Retina (tissue), 1 donor: ENCODE measurements at regions not wholly inside any gene's neighbourhood (a gene's known extent, or its start where the extent isn't known, plus 50 kb on each side); places are given as distances from the start of the nearest gene placed in this dataset.
A peak's percentile ranks its signal among the peaks of the same experiment; 100 is the strongest.
"Not testable (repeated sequence)": the region's sequence is repeated elsewhere in the genome, so short reads cannot be mapped to it uniquely, and the experiment has no call there.

Experiments used
- DNase-seq: peaks from one replicate; pipeline ENCODE4 v3.0.0-alpha.2; 2016

DNA sequence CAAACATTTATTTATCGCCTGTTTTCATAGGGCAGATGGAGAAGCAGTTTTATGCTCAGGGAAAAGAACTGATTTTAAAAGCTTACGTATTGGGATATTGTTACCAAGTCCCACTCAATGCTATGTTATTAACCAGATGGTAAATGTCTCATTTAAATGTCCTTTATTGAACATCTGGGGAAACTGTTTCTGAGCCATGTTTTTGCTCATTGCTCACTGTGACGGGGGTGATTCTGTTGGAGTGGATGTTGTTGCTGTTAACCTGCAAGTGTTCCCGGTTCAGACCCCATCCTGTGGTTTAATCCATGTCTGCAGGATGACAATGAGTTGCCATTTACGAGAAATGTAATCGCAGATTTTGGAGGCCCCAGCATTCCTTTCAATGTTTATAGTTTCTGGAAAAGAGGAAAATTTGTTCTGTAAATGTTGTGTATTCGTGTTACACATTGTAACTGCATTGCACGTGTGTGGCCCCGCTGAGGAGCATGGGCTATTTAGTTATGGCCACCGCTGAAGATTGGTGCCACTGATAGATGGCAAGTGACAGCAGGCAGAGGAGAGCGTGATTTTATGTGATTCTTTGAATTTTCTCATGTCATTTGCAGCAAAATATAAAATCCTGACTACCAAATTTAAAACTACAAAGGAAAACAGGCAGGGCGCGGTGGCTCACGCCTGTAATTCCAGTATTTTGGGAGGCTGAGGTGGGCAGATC lies 174.8 kb upstream of the COPS8 start:
- no peak for DNase-seq

DNA sequence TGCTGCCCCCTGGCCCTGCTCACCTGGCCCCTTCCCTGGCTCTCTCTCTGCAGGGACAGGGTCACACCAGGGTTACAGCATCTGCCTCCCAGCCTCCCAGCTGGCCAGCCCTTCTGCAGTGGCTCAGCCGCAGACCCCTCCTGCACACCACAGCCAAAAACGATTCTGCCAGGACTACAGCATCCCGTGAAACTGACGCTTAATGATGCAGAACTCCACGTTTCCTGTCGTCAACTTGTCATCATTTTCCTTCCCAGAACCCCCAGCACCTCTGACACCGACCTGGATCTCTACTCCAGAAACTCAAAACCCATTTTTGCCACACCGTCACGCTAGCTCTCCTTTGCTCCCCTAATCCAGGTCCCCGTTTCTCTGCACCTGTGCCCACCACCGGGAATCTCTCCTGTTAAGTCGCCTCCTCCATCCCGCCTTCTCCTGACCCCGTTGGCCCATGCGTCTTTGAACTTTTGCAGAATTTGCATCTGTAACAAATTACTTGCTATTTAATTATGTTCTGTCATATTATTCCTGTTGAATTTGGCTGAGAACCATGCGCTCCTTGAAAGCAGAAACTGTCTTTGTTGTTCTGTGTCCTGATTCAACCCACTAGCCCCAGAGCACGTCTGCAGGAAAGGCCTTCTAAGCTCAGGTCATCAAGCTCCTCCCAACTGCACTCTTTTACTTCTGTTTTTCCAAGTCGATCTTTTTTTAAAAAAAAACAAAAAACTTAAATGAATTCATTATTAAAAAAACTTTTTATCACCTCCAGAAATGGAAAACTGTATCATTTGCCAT lies 173.2 kb upstream of the COPS8 start:
- no peak for DNase-seq

DNA sequence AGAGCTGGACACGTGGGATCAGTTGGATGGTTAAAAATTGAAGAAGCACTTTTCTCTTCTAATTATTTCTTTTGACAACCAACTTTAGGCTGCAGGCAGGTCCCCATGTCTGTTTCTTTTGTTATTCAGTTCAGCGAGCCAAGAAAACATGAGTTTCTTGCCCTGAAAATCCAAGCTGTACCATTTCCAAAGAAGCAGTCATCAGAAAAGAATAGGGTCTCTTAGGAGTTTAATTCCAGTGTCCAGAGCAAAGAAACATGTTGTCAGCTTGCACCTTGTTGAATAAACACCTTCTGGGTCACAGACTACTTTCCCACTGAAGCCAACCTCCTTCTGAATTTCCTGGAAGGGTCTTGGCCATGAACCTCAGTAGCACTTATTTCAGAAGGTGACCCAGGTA lies 170.5 kb upstream of the COPS8 start:
- DNase-seq: no peak

DNA sequence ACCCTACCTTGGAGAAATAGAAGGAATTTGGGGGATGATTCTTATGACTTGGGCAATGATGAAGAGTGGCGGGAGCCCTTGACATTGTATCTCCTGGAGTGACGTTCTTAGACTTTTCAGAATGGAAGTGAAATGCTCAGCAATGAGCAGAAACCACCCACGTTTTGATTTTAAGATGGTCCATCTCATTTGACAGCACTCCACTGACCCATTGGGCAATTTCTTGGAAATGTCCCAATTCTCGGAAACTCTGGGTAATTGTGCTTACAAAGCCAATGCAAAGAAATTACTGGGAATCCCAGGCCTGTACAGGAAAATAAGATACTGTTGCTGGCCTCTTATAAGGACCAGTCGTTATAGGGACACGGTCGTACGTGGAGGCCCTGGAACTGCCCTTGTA lies 170.0 kb upstream of the COPS8 start:
- no peak for DNase-seq

DNA sequence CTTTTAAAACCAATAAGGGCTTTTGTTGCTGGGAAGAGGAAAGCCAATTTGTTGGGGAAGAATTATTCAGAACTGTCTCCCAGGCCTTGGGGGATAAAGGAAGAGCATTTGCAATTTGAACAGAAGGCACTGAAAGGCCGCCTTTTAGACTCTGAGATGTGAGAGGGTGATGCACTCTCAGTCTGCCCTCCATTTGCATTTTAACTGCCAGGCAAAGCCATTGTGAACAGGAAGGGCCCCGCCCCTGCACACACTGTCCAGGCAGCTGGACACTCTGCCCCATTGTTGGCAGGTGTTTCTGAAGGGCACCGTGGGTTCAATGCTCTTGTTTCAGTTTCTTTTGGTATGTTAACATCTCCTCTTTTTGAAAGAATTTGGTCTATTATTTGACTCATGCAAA lies 169.5 kb upstream of the COPS8 start:
- no peak for DNase-seq

DNA sequence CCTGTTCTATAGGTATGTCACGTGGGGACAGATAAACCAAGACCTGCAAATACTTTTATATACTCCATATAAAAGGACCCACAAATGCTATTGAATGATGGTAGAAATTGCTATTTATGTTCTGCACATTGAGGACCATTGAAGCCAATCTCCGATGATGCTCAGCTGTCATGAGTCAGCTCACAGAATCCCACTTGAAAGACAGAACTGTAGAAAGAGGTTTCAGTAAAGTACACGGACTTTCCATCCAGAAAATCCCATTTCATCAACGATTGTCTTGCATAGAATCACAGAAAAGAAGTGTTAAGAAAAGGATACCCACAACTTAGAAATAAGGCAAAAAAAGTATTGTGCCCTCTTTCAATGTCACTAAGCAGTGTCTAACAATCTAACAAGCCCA lies 169.0 kb upstream of the COPS8 start:
- no peak for DNase-seq

DNA sequence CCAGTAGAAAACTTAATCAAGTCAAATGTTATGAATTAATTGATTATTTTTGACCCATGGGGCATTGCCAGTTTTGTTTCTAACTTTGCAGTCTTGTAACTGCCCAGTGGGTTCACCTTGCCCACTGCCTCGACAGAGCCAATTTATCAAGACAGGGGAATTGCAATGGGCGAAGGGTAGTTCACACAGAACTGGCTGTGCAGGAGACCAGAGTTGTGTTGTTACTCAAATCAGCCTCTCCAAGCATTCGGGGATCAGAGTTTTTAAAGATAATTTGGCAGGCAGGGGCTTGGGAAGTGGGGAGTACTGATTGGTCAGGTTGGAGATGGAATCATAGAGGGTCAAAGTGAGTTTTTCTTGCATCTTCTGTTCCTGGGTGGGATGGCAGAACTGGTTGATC lies 168.5 kb upstream of the COPS8 start:
- no peak for DNase-seq

DNA sequence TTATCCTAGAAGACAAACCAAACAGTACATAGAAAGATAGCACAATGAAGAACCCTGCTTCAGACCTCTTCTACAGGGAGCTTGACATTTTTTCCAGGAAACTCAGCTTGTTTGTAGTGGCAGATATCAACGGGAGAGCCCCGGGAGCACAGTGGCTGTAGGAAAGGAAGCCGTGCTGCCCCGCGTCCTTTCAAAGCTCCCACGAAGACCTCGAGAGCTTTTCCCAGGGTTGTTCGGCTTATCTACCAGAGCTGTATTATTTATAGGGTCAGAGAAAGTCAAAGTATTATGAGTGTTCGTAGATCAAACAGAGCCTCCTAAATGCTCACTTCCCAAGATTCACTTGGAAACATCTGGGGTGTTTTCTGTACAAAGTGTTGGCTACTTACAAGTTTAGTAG lies 167.1 kb upstream of the COPS8 start:
- no peak for DNase-seq

DNA sequence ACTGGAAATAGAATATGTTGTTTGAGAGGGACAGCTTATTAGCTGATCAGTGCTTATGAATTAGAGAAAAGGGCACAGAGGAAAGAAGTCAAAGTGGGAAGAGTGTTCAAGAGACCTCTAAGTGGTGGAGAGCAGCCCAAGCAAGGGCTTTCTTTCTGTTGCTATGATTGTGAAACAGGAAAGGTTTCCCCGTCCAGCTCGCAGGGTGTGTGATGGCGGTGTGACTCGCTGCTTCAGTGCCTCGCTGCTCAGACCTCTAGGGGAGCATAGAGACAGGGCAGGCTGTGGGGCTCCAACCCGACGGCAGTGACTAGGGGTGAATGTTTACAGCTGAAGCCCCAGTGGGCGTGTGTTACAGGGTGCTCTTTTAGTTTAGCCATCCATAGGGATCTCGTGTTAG lies 166.5 kb upstream of the COPS8 start:
- DNase-seq: no peak

DNA sequence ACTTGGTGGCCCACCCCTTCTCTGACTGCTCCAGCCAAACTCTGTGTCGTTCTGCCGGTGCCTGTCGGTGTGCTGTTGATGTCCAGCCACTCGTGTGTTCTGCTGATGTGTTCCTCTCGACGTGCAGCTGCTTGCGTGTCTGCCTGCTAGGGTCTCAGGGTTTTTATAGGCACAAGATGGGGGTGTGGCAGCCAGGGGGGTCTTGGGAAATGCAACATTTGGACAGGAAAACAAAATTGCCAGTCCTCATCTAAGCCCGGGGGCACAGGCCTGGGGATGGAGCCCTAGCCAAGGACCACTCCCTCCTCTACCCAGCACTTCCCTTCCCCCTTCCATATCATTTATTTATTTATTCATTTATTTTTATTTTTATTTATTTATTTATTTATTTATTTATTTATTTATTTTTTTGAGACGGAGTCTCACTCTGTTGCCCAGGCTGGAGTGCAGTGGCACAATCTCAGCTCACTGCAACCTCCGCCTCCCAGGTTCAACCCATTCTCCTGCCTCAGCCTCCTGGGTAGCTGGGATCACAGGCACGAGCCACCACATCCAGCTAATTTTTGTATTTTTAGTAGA lies 165.8 kb upstream of the COPS8 start:
- not testable (repeated sequence) for DNase-seq

DNA sequence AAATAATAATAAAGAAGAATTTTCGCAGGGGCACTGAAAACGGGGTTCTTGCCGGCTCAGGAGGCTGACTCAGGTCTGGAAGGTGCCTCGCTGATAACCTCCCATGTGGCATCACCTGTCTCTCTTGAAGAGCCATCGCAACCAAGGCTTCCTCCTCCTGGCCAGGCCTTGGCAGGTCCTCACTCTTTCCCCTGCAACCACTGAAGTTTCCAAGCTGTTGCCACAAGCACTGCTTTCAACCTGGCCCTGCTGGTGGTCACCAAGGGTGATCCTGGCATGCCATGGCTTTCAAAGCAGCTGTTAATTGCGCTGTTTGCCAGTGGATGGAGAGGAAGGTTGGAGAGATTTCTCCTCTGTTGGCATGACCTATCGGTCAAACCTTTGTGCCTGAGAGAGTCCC lies 163.6 kb upstream of the COPS8 start:
- DNase-seq: no peak

DNA sequence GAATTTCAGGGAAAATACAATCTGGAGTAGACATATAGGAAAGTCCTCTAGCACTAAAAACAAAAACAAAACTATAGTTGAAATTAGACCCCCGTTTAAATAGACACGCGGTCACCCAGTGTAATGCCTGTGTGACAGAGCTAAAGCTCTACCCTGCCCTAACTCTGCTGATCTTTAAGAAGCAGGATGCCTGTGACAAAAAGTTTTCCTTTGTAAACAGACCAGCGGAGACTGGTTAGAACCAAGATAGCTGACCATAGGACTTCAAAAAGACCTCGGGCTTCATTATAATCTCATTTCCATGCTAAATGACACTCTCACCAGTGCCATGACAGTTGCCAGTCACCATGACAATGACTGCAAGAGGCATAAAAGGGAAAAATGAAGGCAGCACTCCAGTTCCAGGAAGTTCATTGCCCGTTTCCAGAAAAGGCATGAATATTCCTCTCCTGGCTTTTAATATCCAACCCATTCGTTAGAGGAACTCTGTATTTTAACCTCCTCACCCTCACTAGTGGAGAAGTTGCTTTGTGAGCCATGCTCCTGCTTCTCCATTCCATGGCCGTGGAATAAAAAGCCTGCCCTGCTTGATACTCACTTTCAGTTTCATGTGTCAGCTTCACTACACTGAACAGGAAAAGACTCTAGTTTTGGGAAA lies 157.2 kb upstream of the COPS8 start:
- no peak for DNase-seq

DNA sequence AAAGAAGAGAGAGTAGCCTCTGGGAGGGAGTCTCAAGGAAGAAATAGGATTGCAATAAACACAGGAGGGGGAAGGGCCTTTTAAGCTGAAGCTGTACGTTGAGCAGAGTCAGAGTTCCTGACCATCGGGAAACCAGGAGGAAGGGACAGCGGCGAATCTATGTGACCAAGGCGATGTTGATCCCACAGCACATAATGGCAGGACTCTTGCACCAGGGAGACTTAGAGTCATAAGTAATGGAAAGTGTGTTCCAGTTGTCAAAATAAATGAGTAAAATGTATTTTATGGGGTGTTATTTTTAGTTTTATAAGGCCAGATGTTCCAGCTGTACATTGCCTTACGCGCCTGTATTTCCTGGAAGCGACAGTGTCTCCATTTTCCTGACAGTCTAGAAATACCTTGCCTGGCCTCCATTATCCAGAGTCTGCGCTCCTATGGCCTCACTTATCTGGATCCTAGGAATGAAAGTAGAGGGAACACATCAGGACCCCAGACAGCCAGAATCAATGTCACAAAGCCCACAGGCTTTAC lies 152.8 kb upstream of the COPS8 start:
- DNase-seq: no peak

DNA sequence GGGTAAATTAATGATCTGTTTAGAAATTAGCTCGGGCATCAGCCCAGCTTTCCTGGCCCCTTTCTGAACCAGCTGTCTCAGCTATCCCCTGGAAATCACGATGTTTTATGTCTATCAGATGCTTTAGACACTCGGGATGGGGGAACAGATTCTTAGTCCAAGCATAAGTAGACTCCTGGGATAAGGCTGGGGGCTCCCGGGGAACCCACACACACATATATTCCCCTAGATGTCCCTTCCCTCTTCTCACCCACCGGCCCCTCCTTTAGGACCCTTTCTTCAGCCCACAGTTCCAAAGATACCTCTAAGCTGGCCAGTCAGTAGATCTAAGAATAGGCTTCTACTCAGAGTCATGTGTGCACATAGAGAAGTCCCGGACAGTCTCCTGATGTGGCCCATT lies 151.5 kb upstream of the COPS8 start:
- no peak for DNase-seq

DNA sequence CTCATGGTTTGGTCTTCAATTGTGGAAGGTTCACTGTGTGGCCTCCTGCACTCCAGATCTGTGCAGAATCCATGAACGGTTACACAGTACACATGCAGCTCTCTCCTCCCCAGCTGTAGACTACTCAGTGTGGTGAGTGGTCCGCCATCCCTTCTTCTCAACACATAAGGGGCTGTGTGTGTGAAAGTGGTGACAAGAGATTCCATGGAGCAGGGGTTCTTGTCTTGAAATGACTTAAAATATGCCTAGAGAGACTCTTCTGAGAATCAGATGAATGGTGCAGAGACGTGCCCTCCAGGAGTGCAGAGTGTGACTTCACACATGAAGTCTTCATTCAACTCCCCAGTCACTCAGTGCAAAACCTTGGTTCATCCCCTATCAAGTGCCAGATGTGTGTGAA lies 151.0 kb upstream of the COPS8 start:
- no peak for DNase-seq

DNA sequence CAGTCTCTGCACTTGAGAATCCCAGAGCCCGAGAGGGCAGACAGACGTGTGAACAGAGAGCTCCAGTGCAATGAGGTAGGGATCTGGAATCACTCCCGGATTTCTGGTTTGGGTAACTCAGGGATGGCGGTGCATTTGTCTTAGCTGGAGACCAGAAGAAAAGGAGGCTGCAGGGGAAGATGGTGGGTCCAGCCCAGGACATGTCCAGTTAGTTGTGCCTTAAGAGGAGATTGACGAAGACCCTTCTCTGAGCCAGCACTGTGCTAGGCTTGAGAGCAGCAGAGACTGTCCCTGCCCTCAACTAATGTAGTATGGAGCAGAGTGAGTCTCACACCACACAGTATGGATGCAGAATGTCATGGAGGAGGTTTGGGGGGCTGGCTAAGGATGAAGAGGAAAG lies 150.6 kb upstream of the COPS8 start:
- DNase-seq: no peak

DNA sequence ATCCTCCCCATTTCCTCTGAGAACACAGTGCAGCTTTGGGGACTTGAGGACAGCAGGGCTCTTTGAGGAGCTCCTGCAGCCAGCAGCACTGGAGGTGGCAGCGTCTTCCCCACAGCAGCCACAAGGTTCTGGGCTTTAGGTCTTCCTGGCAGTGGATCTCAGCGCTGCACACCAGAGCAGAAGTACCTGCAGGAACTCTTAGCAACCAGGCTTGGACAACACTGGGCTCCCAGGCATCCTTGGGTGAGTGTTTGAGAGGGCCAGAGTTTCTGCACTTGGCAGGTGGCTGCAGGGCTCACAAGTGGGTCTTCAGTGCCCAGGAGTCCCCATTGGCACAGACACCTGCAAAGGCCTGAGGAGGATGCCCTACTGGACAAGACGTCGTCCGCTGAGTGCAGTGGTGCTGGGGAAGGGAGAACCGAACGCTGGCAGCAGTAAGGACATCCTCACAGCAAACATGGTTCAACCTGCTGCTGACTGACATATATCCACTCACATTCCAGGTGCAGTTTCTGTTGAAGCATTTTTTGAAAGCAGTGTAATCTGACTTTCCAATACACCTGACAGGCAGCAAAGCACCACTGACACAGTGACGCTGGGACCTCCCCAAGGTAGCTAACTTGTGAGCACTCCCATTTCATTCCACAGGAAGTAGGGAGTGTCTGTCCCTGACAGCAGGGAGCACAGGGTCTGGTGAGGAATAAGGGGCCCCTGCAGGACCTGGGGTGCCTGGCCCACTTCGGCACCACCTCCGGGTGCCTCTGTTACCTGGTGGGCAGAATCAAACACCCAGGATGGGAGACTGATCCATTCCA lies 149.9 kb upstream of the COPS8 start:
- DNase-seq: no peak

DNA sequence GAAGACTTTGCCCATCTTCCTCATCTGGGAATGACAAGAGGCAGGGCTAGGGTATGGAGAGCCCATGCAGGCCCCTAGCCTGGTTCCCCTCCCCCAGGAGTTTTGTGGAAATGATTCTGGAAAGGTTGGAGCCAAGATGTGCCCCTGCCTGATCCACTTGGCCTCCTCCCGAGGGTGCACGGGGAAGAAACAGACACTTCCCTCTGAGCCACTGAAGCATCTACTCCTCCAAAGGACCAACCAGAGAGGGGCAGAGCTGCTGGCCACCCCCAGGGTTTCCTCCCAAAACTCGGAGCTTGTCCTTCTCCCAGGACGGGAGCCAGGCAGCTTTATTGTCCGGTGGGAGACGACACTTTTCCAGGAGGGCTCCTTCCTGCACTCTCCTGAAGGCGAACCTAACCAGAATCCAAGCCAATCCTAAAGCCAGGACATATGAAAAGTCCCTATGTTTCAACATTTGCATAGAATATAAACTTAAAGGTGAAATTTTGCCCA lies 149.2 kb upstream of the COPS8 start:
- DNase-seq: no peak

DNA sequence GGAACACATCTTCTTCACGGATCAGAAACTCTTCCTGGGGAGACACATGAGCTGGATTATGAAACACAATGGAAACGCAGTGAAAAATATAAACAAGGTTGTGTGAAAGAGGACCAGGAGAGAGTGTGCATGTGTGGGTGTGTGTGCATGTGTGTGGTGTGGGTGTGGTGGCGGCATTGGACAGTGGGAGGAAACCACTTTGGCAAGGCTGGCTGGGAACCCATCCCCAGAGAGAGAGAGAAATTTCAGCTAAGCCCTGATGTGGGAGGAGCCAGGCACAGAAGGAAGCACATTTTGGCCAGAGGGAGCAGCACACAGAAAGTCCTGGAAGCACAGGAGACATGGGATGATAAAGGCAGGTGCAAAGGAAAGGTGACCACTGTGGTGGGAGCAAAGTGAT lies 147.6 kb upstream of the COPS8 start:
- no peak for DNase-seq

DNA sequence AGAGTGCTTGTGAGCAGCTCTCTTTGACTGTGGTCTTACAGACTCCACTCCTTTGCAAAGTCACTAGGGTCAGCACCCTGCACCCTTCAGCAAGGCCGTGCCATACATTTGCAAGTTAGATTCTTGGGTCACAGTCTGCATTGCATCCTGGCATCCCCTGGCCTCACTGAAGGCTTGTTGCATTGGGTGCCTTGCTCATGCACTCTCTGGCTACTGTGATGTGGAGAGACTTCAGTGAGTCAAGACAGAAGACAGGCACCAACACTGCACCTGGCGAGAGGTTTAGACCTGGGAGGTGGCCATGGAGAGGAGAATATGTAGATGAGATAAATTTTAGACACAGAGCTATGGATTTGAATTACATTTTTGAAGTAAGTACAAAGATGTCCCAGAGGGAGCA lies 146.4 kb upstream of the COPS8 start:
- no peak for DNase-seq

DNA sequence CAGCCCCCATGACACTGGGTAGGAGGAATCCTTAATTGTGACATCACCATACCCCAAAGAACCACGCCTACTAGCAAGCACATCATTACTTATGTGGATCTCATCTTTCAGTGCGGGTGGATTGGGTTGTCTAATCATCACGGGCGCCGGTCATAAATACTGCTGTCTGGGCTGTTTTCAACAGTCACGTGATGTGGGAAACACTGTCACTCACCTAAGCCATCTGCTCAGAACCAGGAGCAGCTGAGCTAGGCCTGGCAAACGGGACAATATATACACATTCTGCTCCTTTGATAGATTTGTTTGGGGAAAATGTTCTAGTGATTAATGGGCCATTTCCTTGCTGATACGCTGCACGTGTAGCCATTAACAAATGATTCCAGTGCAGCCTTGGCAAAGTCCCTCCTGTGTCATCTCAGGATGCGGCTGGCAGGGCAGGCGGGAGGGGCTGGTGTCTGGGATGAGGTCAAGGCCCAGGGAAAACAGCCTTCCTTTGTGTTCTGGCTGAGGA lies 145.9 kb upstream of the COPS8 start:
- peak; percentile 46 for DNase-seq

DNA sequence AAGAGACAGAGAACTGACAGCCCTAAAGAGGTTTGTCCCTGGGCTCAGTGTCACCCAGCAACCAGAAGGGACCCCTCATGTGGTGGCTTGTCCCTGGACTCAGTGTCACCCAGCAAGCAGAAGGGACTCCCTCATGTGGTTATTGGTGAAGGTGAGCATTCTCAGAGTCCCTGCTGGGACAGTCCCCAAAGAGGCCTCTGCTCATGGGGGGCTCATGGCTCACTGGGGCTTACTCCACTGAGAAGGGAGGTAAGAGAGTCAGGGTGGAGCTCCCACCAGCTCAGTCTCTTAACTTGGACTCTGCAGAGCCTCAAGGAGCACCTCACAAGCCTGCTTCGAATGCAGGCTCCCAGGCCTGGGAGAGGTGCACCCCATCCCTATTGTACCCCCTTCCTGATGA lies 145.2 kb upstream of the COPS8 start:
- DNase-seq: no peak
